Amniotic epithelial cell (primary cell): ENCODE measurements at regions not wholly inside any gene's neighbourhood (a gene's known extent, or its start where the extent isn't known, plus 50 kb on each side); places are given as distances from the start of the nearest gene placed in this dataset.

Experiments
- DNase-seq: peaks from one replicate; pipeline ENCODE4 v3.0.0-alpha.2; 2010; ENCODE audit warnings: low read depth

DNA sequence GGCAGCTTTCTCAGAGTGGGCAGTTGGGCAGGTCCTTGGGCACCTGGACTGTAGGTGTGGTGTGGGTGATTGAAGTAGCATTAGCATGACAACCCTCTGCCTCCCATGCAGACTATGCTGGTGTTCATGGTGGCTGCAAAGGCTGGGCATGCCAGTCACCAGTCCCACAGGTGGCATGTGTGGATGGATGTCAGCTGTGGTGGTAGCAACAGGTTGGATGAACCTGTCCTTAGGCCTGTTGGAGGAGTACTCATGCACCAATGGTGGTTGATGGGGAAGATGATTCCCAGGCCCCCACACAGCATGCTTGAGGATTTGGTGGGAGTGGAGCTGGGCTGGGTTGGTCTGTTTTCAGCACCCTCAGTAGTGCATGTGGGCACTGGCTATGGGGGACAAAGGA, 251.1 kb downstream of the PAX1 start:
- DNase-seq, result no peak

DNA sequence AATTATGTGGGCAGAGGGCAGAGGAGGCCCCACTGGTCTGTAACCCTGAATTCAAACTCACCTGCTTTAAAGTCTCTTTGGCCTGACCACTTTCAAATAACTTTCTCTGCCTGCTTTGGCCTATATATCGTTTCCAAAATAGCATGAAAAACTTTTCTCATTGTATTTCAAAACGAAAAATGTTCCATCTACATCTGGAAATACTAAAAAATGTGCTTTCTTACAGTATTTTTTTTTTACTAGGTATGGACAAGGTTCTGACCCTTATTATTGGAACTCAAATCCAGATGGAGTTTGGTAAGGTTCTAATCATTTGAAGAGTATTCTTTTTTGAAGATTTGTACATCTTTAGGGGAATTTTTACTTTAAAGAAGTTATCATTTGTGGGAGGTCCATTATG, 241.9 kb downstream of the PAX1 start:
- DNase-seq, result no peak

DNA sequence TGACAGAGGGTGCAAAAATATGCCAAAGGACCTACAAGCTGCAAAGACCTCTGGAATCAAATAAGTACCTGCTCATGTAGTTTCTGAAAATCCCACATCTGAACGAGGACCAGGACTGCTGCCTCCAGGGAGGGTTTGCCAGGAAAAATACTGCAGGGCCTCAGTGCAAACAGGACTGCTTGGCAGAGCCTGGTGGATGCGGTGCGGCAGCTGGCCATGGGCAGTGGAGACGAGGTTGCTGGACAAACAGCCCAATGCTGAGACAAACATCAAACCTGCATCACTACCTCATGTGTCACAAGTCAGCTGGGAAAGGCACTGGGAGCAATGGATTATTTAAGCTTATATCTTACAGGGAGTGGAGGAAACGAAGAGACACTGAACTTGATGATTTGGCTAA, 238.8 kb downstream of the PAX1 start:
- no peak for DNase-seq

DNA sequence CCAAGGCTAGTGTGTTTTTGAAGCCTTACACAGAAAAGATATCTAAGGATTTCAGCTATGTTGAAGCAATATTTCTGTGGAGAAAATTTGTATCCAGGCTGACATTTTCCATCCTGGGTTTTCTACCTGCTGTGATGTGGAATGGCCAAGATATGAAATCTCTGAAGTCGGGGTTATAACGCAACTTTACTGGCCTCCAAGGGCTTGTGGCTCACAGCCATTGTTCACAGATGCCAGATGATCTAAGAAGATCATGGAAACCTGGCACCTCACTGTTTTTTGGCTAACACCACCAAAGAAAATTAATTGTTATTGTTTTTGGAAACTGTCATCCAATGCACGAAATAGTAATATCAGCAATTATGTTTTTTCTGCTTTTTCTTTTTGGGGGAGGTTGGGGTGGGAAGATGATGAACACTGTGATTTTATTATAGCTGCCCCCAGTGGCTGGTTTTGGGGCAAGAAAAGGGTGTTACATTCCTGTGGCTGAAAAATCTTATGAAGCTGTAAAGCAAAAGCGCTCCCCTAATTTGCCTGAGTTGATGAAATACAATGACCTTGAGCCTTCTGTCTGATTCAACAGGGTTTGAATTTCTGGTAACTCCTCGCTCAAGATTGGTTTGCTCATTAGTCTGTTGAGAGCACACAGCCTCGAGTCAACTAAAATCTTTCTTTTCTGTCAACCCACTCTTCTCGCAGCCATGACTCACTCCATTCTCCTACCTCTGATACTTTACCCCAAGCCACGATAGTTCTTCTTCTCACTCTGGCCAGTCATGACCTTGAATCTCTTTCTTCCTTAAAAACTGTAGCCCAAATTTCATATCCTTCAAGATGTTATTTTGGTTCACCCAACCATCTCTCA, 236.7 kb downstream of the PAX1 start:
- no peak for DNase-seq

DNA sequence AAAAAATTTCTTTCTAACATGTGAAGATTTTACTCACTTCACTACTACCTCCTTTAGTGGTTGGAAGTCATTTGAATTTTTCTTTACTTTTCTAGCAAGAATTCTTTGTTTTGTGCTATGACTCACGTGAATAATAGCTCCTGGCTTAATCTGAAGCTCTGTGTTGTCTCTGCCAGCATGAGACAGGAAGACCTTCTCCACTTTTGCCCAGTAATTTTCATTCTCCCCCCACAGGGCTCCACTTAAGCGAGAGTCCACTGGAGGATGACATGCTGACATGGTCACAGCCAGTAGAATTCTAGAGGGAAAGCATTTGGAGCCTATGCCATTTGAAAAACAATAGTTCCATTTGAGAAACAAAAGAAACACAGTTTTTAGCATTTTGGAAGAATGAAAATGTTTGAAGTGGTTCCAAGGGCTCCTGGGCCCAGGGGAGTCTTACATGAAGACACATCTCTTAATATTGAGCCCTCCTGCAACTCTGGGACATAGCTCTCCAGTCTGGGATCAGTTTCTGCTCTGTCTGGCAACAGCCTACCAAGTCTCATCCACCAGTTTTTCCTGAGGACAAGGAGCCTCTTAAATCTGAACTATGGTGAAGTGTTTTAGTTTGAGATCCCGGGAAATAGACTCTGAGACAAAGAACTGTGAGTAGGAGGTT, 231.4 kb downstream of the PAX1 start:
- DNase-seq, result no peak

GRCh38 chr20:21936261-21936660, 230.8 kb downstream of the PAX1 start:
- no peak for DNase-seq

GRCh38 chr20:21933526-21933925, 228.1 kb downstream of the PAX1 start:
- no peak for DNase-seq

DNA sequence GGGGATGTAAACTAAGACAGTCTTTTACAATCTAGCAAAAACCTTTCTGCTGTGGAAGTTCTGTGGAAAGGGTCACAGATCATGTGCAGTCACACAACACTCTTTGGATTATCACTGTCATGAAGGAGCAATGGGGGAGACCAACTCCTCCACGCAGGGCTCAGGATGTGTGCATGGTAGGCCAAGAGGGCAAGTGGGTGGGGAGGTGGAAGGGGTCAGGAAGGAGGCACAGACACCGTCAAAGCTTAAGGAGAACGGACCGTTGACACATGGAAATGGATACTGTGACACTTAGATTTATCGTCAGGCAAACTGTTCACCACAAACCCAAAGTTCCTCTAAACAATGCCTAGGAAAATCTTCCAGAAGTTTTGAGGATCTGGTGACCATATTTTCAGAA, 215.8 kb downstream of the PAX1 start:
- DNase-seq, result no peak

DNA sequence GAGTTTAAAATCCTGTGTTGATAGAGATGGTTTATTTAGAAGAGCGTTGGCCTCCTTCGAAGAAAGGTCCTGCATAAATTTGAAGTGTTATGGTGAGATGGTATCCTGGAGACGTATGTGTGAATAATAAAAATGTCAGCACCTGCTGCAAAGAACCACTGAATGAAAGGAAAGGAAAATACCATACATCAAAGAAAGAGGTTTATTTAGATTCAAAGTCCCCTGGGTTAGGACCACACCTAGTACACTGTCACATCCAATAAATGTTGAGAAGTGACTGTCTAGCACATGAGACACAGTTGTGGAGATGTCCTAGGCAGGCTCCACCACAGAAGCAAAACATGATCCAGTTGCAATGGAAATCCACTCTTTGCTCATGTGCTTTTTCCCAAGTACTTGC, 214.7 kb downstream of the PAX1 start:
- DNase-seq, result no peak

- no peak for DNase-seq
Observed at GRCh38 chr20:21918398-21918797, 212.9 kb downstream of the PAX1 start.

DNA sequence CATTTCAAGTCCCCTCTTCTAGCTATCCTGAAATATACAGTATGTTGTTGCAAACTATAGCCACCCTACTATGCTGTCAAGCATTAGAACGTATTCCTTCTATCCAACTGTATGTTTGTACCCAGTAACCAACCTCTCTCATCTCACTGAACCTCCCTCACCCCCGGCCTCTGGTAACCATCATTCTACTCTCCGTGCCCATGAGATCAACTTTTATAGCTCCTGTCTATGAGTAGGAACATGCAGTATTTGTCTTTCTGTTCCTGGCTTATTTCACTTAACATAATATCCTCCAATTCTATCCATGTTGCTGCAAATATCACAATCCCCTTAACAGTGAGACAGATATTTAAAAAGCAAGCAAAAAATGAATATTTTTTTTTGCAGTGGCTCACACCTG, 196.9 kb downstream of the PAX1 start:
- no peak for DNase-seq

DNA sequence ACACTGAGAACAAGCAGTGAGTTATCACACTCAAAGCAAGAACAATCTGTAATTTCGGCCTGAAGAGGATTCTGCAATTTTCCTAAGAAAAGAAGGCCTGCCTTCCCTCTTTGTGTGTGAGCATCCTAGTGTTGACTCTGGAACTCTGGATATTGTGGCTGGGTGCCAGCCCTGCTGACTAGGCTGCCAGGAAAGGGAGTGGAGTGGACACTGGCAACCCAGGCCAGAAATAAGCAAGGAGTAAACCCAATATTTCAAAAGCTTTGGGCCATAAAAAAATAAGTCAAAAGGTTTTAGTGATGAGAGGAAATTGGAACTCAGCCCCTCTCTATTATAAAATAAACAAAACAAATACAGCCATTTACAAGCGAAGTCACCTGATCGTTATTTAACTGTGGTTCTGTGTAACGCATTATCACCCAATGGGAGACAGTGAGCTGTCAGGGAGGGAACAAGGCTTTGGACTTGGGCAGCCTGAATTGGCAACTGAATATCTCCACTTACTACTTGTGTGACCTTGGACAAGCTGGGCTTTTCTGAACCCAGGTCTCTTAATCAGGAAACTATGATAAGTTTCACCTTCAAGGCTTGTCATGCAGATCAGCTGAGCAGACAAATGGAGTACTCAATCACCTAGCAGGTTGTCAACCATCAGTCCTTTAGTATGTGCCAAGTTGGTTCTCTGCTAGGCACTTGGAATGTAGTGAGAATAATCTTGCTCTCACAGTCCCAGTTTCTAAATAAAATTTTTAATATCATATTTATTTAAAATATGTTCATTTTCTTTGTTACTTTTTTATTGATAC, 196.2 kb downstream of the PAX1 start:
- no peak for DNase-seq

- no peak for DNase-seq
Observed at GRCh38 chr20:21900431-21900830, 195.0 kb downstream of the PAX1 start.

GRCh38 chr20:21874921-21875320, 169.5 kb downstream of the PAX1 start:
- DNase-seq, result no peak

DNA sequence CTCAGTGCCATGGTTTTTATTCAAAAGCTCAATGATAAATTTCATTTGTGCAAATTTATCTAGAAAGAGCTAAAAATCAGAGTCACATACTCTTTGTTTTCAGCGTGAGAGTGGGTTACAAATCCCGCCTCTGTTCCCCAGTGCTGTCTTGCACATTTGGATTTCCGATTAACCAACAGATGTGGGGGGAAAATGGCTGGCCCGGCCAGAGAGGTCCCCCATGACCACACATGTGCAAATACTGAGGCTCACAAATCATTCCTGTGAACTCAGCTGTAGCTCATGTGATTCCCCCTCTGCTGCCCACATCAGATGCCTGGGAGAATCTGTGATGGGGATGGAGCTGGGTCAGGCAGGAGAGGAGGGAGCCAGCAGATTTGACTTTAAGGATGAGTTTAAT, 168.7 kb downstream of the PAX1 start:
- DNase-seq, result no peak

GRCh38 chr20:21873291-21873690, 167.8 kb downstream of the PAX1 start:
- DNase-seq, result no peak

- no peak for DNase-seq
Observed at GRCh38 chr20:21867811-21868210, 162.3 kb downstream of the PAX1 start.

DNA sequence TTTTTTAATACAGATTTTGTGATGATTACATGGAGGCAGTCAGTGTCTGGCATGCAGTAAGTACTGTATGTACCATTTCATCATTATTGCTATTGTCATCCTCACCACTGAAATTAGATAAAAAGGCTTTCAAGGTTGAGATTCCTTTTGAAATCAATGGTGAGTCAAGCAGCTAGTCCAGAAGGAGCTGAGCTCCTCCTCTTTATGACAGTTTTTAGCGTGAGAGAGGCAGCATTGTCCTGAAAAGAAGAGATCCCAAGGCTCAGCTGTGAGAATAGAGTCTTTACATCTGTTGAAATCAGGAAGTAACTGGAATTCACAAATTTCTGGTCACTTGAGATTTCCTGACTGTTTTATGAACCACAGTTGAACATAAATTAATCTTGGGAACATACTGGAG, 161.9 kb downstream of the PAX1 start:
- no peak for DNase-seq

GRCh38 chr20:21862956-21863355, 157.5 kb downstream of the PAX1 start:
- DNase-seq, result no peak

- DNase-seq, result no peak
Observed at GRCh38 chr20:21862259-21862946, 156.9 kb downstream of the PAX1 start.

DNA sequence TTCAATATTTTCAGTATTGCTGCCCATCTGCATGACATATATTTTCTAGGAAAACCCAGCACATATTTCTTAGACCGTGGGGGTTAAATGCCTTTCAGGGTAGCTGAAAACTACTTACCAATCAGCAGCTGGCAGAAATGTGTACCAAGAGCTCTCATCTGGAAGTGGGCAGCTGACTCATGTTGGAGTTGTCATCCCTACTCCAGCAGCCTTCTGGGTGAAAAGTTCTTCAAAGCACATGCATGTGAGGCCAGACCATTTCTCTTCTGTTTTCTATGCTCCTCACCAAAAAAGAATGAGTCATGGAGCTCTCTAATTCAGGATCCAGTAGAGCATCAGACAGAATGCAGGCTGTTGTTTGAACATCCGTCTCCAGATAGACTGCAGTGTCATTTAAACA, 135.5 kb downstream of the PAX1 start:
- no peak for DNase-seq

DNA sequence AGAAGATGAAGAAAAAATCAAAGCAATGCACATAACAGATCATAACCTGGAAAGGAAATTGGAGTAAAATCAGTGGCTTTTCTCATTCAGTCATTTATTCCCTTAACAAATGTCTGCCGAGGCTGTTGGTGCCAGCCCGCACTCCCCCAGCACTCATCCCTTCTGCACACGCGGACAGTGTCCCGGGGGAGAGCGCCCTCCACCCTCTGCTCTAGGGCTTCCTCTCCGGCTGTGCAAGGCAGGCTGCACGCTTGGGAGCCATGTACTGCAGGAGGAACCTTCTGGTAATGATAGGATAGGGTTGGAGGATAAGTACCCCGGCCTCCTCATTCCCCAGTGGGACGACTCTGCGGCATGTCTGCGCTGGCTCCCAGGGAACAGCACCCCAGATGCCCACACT, 134.5 kb downstream of the PAX1 start:
- no peak for DNase-seq
